OCI-LY1 (cell line): ENCODE measurements at regions not wholly inside any gene's neighbourhood (a gene's known extent, or its start where the extent isn't known, plus 50 kb on each side); places are given as distances from the start of the nearest gene placed in this dataset.

Source experiments
- H2AFZ ChIP-seq: fragments of 200-600 bp; sonication (generic), shearing (Covaris generic); 2 replicates; pipeline ENCODE4 v1.6.0; 2014; ENCODE audit warnings: antibody characterized with exemption, mild to moderate bottlenecking, low read length
- H3F3A ChIP-seq: fragments of 200-600 bp; sonication (generic), shearing (Covaris generic); 2 replicates; pipeline ENCODE4 v1.6.0; 2014; ENCODE audit warnings: mild to moderate bottlenecking, antibody characterized with exemption, low read length, moderate library complexity; ENCODE audit not compliant: insufficient read depth
- H3K27ac ChIP-seq: fragments of 200-600 bp; sonication (generic); 2 replicates; pipeline ENCODE4 v1.5.1; 2014; ENCODE audit warnings: low read length, mixed run types, mild to moderate bottlenecking, low read depth; ENCODE audit not compliant: poor library complexity, severe bottlenecking
- H3K27me3 ChIP-seq: fragments of 200-600 bp; sonication (generic); 2 replicates; pipeline ENCODE4 v1.6.0; 2014; ENCODE audit warnings: antibody characterized with exemption, mild to moderate bottlenecking, low read length, moderate library complexity; ENCODE audit not compliant: insufficient read depth
- H3K36me3 ChIP-seq: fragments of 200-600 bp; sonication (generic); 2 replicates; pipeline ENCODE4 v1.6.1; 2014; ENCODE audit warnings: mild to moderate bottlenecking, antibody characterized with exemption, low read length, moderate library complexity, mixed read lengths; ENCODE audit not compliant: insufficient read depth
- H3K4me1 ChIP-seq: fragments of 200-600 bp; sonication (generic); 2 replicates; pipeline ENCODE4 v1.5.1; 2014; ENCODE audit warnings: mild to moderate bottlenecking, low read length, moderate library complexity; ENCODE audit not compliant: insufficient read depth, severe bottlenecking
- H3K4me2 ChIP-seq: fragments of 200-600 bp; sonication (generic), shearing (Covaris generic); 2 replicates; pipeline ENCODE4 v1.6.1; 2014; ENCODE audit warnings: low read length
- H3K4me3 ChIP-seq: fragments of 200-600 bp; sonication (generic); 2 replicates; pipeline ENCODE4 v1.5.1; 2014; ENCODE audit warnings: low read length, low read depth, mild to moderate bottlenecking, mixed read lengths; ENCODE audit not compliant: poor library complexity, severe bottlenecking
- H3K79me2 ChIP-seq: fragments of 200-600 bp; shearing (Covaris generic); 2 replicates; pipeline ENCODE4 v1.6.1; 2016; ENCODE audit warnings: mixed run types, low read length, mixed read lengths; ENCODE audit not compliant: insufficient read depth
- H3K9ac ChIP-seq: fragments of 200-600 bp; sonication (generic), shearing (Covaris generic); 2 replicates; pipeline ENCODE4 v1.6.1; 2014; ENCODE audit warnings: mild to moderate bottlenecking, low read length, mixed read lengths
- H3K9me2 ChIP-seq: fragments of 200-600 bp; sonication (generic), shearing (Covaris generic); 2 replicates; pipeline ENCODE4 v1.6.1; 2014; ENCODE audit warnings: low read depth, mild to moderate bottlenecking, low read length, mixed read lengths
- H3K9me3 ChIP-seq: fragments of 200-600 bp; shearing (Covaris generic); 2 replicates; pipeline ENCODE4 v1.6.1; 2014; ENCODE audit warnings: low read length, mixed read lengths
- H4K20me1 ChIP-seq: fragments of 200-600 bp; sonication (generic), shearing (Covaris generic); 2 replicates; pipeline ENCODE4 v1.6.0; 2016; ENCODE audit warnings: mild to moderate bottlenecking, low read length; ENCODE audit not compliant: insufficient read depth
- EZH2 ChIP-seq: fragments of 200-600 bp; sonication (generic), shearing (Covaris generic); IDR thresholded peaks from 2 replicates; pipeline ENCODE4 v1.8.0; 2017; ENCODE audit warnings: borderline replicate concordance, mixed run types, mild to moderate bottlenecking, antibody characterized with exemption, low read length, moderate library complexity, mixed read lengths
- TF ChIP-seq, protein P1 (sequence below): fragments of 200-600 bp; sonication (generic), shearing (Covaris generic); IDR thresholded peaks from 2 replicates; pipeline ENCODE4 v1.5.1; 2017; ENCODE audit warnings: mild to moderate bottlenecking, antibody characterized with exemption, low read length, moderate library complexity, mixed read lengths

DNA sequence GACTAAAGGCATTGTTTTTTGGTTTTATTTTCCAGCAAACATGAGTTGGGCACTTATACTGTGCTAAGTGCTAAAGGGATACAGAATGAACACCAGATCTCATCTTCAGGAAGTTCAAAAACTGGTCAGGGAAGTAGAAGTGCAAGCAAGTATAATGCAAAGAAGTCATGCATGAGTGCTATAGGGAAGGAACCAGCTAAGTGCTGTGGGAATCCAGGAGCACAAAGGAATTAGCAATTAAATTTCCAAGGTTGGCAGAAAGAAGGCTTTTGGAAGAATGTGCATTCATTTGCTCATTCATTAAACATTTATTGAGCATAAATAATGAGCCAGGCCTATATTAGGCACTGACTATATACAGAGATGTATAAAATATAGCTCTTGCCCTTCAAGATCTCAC lies 143.7 kb upstream of the ARHGAP42 start:
- no peaks in the 10 kb centered on the region for H3K36me3 ChIP-seq
- no peaks in the 10 kb centered on the region for H3K9me2 ChIP-seq
- H3K27ac ChIP-seq: no peak overlapping the region
- no peaks in the 10 kb centered on the region for H3K27me3 ChIP-seq
- H3F3A ChIP-seq: no peaks in the 10 kb centered on the region
- TF ChIP-seq, protein P1, sequence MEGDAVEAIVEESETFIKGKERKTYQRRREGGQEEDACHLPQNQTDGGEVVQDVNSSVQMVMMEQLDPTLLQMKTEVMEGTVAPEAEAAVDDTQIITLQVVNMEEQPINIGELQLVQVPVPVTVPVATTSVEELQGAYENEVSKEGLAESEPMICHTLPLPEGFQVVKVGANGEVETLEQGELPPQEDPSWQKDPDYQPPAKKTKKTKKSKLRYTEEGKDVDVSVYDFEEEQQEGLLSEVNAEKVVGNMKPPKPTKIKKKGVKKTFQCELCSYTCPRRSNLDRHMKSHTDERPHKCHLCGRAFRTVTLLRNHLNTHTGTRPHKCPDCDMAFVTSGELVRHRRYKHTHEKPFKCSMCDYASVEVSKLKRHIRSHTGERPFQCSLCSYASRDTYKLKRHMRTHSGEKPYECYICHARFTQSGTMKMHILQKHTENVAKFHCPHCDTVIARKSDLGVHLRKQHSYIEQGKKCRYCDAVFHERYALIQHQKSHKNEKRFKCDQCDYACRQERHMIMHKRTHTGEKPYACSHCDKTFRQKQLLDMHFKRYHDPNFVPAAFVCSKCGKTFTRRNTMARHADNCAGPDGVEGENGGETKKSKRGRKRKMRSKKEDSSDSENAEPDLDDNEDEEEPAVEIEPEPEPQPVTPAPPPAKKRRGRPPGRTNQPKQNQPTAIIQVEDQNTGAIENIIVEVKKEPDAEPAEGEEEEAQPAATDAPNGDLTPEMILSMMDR: no peak
- TF ChIP-seq EZH2: no peak
- H3K79me2 ChIP-seq: no peaks in the 10 kb centered on the region
- no peaks in the 10 kb centered on the region for H4K20me1 ChIP-seq
- H3K9ac ChIP-seq: no peak overlapping the region
- no peak overlapping the region for H3K4me2 ChIP-seq
- H3K4me1 ChIP-seq: no peaks in the 10 kb centered on the region
- no peaks in the 10 kb centered on the region for H3K9me3 ChIP-seq
- H2AFZ ChIP-seq: no peak overlapping the region
- no peak overlapping the region for H3K4me3 ChIP-seq

DNA sequence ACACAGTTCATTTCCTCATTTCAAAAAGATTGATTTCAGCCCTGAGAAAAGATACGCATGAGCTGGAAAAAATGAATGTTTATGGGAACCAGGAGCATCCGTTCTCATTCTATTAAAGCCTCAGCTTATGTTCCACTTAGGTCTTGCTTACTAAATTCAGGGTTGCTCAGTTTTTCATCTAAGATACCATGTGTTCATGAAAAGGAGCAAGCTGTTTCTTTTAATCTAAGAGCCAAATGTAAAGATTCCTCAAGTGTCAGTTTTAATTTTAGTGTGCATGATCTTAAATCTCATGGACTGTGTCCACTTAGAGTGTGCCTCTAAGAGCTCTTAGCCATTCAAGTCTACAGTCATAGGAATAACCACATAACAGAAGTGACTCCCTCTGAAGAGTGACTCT lies 141.5 kb upstream of the ARHGAP42 start:
- TF ChIP-seq, protein P1: no peak
- TF ChIP-seq EZH2: no peak
- no peaks in the 10 kb centered on the region for H4K20me1 ChIP-seq
- H2AFZ ChIP-seq: no peak overlapping the region
- no peak overlapping the region for H3K27ac ChIP-seq
- H3K4me1 ChIP-seq: no peaks in the 10 kb centered on the region
- no peak overlapping the region for H3K9ac ChIP-seq
- H3F3A ChIP-seq: no peaks in the 10 kb centered on the region
- H3K9me3 ChIP-seq: no peaks in the 10 kb centered on the region
- no peaks in the 10 kb centered on the region for H3K9me2 ChIP-seq
- no peaks in the 10 kb centered on the region for H3K27me3 ChIP-seq
- no peak overlapping the region for H3K4me3 ChIP-seq
- H3K36me3 ChIP-seq: no peaks in the 10 kb centered on the region
- no peaks in the 10 kb centered on the region for H3K79me2 ChIP-seq
- H3K4me2 ChIP-seq: no peak overlapping the region

DNA sequence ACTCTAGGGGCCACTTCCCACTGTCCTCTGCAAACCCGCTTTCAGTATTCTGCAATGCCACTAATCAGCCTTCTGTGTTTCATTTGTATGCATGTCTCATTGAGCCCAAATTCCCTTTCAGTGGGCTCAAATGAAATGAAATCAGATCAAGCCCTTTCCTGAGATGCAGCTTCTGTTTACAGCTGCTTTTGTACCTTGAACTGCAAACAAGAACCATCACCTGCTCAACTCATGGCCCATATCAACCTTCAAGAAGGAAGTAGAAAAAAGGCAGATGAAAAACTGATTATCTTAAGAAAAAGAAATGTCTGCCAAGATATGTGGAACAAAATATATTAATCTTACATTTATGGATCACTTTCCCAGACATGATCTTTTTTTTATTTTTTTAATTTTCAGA lies 141.1 kb upstream of the ARHGAP42 start:
- H3K27me3 ChIP-seq: no peaks in the 10 kb centered on the region
- no peaks in the 10 kb centered on the region for H3K9me3 ChIP-seq
- no peaks in the 10 kb centered on the region for H4K20me1 ChIP-seq
- no peaks in the 10 kb centered on the region for H3K4me1 ChIP-seq
- no peak overlapping the region for H2AFZ ChIP-seq
- H3K79me2 ChIP-seq: no peaks in the 10 kb centered on the region
- no peaks in the 10 kb centered on the region for H3K36me3 ChIP-seq
- no peak overlapping the region for H3K27ac ChIP-seq
- no peaks in the 10 kb centered on the region for H3F3A ChIP-seq
- TF ChIP-seq, protein P1: no peak
- TF ChIP-seq EZH2: no peak
- H3K9me2 ChIP-seq: no peaks in the 10 kb centered on the region
- H3K9ac ChIP-seq: no peak overlapping the region
- H3K4me2 ChIP-seq: no peak overlapping the region
- H3K4me3 ChIP-seq: no peak overlapping the region
